Gastroesophageal sphincter (tissue), 3 donors: ENCODE measurements at regions not wholly inside any gene's neighbourhood (a gene's known extent, or its start where the extent isn't known, plus 50 kb on each side); places are given as distances from the start of the nearest gene placed in this dataset.

Source experiments
- EP300 ChIP-seq: sonication (generic); formaldehyde crosslinking; IDR thresholded peaks from one replicate; pipeline ENCODE4 v1.6.1; 2017; ENCODE audit warnings: antibody characterized with exemption, mild to moderate bottlenecking
- POLR2A ChIP-seq, 2 donors: fragments of 450-650 bp; IDR thresholded peaks; one replicate each; pipeline ENCODE4 v1.6.1; 2017; ENCODE audit warnings: antibody characterized with exemption in 2 of 2, mild to moderate bottlenecking in 2 of 2, moderate library complexity in 1 of 2
- TF ChIP-seq, protein P1 (sequence below), 4 experiments: fragments of 200-600 bp in 2 of 4; fragments of 450-650 bp in 2 of 4; sonication (generic) in 1 of 4; IDR thresholded peaks; one replicate each; pipeline ENCODE4 v1.5.1; 2017 to 2019; ENCODE audit warnings: antibody characterized with exemption in 4 of 4, mild to moderate bottlenecking in 2 of 4, moderate library complexity in 2 of 4

DNA sequence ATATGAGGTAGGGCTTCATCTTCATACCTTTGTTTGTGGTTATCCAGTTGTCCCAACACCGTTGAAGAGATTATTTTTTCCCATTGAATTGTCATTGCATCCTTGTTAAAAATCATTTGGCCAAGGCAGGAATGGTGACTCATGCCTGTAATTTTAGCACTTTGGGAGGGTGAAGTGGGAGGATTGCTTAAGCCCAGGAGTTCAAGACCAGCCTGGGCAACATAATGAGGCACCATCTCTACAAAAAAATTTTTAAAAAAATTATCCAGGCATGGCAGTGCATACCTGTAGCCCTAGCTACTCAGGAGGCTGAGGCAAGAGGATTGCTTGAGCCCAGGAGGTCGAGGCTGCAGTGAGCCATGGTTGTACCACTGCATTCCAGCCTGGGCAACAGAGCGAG lies 223.9 kb downstream of the TANC2 start:
- TF ChIP-seq, protein P1, sequence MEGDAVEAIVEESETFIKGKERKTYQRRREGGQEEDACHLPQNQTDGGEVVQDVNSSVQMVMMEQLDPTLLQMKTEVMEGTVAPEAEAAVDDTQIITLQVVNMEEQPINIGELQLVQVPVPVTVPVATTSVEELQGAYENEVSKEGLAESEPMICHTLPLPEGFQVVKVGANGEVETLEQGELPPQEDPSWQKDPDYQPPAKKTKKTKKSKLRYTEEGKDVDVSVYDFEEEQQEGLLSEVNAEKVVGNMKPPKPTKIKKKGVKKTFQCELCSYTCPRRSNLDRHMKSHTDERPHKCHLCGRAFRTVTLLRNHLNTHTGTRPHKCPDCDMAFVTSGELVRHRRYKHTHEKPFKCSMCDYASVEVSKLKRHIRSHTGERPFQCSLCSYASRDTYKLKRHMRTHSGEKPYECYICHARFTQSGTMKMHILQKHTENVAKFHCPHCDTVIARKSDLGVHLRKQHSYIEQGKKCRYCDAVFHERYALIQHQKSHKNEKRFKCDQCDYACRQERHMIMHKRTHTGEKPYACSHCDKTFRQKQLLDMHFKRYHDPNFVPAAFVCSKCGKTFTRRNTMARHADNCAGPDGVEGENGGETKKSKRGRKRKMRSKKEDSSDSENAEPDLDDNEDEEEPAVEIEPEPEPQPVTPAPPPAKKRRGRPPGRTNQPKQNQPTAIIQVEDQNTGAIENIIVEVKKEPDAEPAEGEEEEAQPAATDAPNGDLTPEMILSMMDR (IDR thresholded peaks at IDR 0.05): no peak
- TF ChIP-seq POLR2A (IDR thresholded peaks at IDR 0.05) (no peak), EP300 (no peak)
